ENCODE measurements at regions not wholly inside any gene's neighbourhood (a gene's known extent, or its start where the extent isn't known, plus 50 kb on each side); places are given as distances from the start of the nearest gene placed in this dataset.

- no peak for TF ChIP-seq EZH2 (IDR thresholded peaks at IDR 0.05; ENCODE audit: borderline replicate concordance, low read depth, low read length, poor library complexity, severe bottlenecking)
- TF ChIP-seq, protein P1, sequence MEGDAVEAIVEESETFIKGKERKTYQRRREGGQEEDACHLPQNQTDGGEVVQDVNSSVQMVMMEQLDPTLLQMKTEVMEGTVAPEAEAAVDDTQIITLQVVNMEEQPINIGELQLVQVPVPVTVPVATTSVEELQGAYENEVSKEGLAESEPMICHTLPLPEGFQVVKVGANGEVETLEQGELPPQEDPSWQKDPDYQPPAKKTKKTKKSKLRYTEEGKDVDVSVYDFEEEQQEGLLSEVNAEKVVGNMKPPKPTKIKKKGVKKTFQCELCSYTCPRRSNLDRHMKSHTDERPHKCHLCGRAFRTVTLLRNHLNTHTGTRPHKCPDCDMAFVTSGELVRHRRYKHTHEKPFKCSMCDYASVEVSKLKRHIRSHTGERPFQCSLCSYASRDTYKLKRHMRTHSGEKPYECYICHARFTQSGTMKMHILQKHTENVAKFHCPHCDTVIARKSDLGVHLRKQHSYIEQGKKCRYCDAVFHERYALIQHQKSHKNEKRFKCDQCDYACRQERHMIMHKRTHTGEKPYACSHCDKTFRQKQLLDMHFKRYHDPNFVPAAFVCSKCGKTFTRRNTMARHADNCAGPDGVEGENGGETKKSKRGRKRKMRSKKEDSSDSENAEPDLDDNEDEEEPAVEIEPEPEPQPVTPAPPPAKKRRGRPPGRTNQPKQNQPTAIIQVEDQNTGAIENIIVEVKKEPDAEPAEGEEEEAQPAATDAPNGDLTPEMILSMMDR (conservative IDR thresholded peaks at IDR 0.05; ENCODE audit: low read depth, low read length): no peak
Observed at GRCh38 chr3:72155391-72156064, 370.6 kb upstream of the PROK2 start.
